ENCODE measurements at regions not wholly inside any gene's neighbourhood (a gene's known extent, or its start where the extent isn't known, plus 50 kb on each side); places are given as distances from the start of the nearest gene placed in this dataset.

DNA sequence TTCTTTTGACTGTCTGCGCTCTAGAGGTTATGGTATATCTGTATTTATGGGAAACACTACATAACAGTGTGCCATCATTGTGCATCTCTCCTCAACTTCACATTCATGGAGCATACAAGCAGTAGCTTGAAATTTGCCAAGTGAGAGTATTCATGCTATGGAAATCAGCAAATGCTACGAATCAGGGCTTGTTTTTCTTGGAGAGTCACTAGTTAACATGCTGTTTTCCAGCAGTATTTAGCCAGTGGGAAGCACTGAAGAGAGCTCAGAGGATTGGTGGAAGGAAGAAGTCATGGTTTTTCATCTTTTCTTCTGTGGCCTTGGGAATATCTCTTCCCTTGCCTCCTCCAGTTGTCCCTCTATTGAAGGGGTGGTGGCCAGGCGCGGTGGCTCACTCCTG is 303.0 kb downstream of the PSAT1 start:
- no peak for DNase-seq (ENCODE audit: low read depth in 2 of 2)

DNA sequence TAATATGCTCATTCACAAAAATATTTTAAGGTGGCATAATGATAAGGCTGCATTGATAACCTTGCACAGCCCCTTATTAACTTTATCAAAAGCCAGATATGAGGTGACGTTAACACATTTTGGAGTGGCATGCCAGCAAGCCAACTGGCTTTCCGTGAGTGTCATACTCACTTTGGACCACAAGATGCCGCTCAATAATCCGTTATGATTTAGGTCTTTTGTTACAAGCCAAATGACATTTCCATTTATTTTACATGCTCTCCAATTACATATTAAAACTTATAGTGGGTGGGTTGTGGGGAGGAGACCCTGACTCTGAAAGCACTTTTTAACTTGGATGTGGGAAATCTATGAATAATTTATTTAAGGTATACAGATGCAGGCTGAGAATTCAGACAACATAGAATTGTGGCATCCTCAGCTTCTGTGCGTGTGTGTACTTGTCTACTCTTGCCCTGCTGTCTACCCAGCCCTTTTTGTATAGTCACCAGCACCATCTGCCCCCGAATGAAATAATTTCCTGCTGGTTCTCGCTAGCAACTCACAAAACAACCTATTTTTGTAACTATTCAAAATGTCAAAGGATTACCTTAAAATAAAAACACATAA is 305.1 kb downstream of the PSAT1 start:
- no peak for DNase-seq (ENCODE audit: low read depth in 2 of 2)

DNA sequence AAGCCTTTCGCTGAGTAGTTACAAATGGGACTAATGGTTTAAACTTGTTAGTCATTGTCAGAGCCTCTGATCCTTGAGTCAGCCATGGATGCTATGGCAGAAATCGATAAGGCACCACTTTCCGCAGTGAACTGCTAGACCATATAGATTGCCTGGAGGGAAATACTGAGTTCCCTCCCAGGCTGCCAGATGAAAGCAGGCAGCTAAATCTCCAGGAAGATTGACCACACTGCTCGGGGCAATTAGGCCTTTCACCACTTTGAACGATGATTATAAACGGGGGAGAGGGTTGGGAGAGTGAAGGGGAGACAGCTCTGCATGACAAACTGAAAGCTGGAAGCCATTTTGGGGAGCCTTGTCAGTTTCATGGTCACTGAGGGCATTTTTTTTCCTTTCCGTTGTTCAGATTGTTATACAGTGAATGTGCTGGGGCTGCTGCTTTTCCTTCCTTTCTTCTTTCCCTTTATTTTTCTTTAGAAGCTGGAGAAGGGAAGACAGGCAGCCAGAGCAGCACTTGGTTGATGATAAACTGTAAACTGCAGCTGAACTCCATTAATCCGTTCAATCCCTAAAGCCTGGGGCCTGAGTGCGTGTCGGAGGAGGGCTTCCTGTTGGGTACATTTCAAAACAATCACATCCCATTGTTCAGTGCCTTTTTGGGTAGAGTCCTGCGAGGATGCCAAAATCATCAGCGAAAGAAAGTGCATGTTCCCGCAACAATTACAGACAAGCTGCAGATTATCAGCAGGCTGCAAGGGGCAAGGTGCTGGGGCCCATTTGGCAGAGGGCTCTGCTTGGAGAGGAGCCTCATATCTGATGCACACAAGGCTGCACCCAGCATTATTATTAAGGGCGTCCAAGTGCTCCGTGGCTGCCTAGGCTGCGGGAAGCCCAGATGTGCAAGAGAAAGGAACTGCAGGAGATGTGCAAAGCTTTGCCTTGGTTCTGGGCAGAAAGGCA is 308.4 kb downstream of the PSAT1 start:
- no peak for DNase-seq (ENCODE audit: low read depth in 2 of 2)

DNA sequence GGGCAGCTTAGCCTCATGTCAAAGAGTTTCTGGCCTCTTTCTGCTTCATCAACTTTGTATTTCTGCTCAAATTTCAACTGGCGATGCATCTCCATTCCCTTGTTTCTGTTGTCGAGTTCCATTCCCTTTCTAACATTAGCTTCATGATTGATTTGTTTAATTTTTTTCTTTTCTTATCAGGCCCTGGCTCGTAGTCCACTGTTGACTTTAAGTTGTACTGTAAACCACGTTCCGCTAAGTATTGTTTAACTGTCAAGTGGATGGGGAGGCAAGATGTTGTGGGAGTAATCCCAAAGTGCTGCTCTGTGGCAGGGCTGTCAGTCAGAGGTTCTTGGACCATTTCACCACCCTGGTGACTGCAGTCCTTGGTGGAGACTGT is 309.1 kb downstream of the PSAT1 start:
- no peak for DNase-seq (ENCODE audit: low read depth in 2 of 2)

GRCh38 chr9:78607853-78608252 is 310.9 kb downstream of the PSAT1 start:
- no peak for DNase-seq (ENCODE audit: low read depth in 2 of 2)

DNA sequence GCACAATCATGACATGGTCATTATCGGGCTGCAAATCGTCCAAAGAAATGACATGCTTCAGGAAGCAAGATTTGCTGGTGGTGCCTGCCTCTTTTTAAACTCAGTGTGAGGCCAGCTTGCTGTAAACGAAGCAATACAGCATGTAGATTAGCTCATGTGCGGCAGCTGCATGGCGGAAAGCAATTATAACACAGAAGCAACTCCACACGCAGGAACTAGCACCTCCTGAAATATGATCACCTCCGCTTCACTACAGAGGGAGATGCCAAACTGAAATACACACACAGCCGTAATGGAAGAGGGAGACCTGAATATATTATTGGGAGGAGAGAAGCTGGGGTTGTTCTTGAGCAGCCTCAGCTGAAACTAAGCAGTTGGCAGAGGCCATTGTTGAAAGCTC is 312.5 kb downstream of the PSAT1 start:
- DNase-seq (ENCODE audit: low read depth in 2 of 2) = no peak

GRCh38 chr9:78612091-78612490 is 315.2 kb downstream of the PSAT1 start:
- DNase-seq (ENCODE audit: low read depth in 2 of 2) = no peak

DNA sequence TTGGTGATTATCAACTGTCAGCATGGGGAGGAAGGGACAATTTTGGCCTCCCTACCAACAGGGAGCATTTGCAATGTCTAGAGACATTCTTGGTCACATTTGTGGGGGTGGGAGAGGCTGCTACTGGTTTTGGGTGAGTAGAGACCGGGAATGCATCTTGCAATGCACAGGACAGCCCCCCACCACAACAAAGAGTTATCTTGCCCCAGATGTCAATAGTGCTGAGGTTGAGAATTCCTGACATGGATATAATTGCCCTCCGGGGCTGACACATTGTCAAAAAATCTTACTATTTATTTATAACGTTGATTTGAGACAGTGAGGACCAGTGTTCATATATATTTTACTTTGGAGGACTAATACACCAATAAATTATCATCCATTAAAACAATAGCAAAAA is 316.1 kb downstream of the PSAT1 start:
- DNase-seq (ENCODE audit: low read depth in 2 of 2) = no peak

GRCh38 chr9:78614892-78615291 is 318.0 kb downstream of the PSAT1 start:
- DNase-seq (ENCODE audit: low read depth in 2 of 2) = no peak

DNA sequence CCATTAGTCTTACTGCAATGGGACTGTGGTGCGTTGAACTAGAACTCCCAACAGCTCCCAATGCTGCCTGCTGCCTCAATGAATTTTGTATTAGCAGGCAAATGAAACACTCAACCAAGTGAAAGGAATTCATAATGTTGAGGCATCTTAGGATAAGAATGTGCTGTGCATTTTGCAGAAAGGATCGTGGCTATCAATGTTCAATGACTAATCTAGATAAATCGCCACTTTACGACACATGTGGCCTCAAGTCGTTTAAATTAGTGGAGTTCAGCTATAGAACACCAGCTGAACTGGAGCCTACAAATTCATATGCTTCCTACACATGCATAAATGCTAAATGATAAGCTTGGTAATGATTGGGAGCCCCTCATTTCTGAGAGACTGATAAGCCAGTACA is 318.4 kb downstream of the PSAT1 start:
- no peak for DNase-seq (ENCODE audit: low read depth in 2 of 2)

GRCh38 chr9:78618735-78619134 is 321.8 kb downstream of the PSAT1 start:
- DNase-seq (ENCODE audit: low read depth in 2 of 2) = no peak

- DNase-seq (ENCODE audit: low read depth in 2 of 2) = no peak
Measured at GRCh38 chr9:78620303-78620702, 323.4 kb downstream of the PSAT1 start.

GRCh38 chr9:78620764-78621163 is 323.8 kb downstream of the PSAT1 start:
- DNase-seq (ENCODE audit: low read depth in 2 of 2) = no peak

GRCh38 chr9:78622126-78622525 is 325.2 kb downstream of the PSAT1 start:
- DNase-seq (ENCODE audit: low read depth in 2 of 2) = no peak

GRCh38 chr9:78626971-78627370 is 330.0 kb downstream of the PSAT1 start:
- no peak for DNase-seq (ENCODE audit: low read depth in 2 of 2)

DNA sequence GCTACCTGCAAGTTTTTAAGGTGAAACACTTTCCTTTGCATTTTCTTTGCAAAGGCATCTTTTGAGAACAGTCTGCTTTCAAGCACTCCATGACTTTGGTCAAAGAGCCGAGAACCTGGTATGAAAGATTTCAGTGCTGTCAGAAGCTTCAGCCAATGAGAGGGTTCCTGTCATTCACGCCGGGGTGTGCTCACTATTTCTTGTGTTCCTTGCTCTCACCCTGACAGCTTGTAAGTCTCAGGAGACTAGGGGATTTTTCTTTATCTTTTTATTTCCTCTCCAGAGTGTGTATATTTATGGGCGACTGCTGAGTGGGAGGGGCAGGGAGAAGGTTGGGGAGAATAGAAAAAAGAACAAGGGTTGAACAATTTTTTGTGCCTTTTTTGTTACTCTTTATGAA is 334.0 kb downstream of the PSAT1 start:
- DNase-seq (ENCODE audit: low read depth in 2 of 2) = no peak

DNA sequence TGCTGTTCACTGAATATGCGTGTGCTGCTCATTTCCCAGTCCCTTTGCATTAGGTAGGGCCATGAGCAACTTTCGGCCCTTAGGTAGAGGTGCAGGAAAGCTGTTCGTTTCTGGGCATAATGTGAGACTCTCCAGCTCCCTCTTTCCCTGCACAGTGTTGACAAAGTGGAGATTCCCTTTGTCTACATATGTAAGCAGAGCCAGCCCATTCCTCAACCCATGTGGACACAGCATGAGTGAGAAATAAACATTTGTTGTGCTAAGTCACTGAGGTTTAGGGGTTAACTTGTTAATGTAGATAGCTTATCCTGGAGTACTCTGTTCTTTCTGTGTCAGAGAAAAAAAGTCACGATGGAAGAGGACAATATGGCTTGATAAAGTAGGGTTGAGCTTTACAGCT is 343.8 kb downstream of the PSAT1 start:
- DNase-seq (ENCODE audit: low read depth in 2 of 2) = no peak

- no peak for DNase-seq (ENCODE audit: low read depth in 2 of 2)
Measured at GRCh38 chr9:78644359-78644758, 347.4 kb downstream of the PSAT1 start.

- no peak for DNase-seq (ENCODE audit: low read depth in 2 of 2)
Measured at GRCh38 chr9:78654324-78654723, 357.4 kb downstream of the PSAT1 start.

DNA sequence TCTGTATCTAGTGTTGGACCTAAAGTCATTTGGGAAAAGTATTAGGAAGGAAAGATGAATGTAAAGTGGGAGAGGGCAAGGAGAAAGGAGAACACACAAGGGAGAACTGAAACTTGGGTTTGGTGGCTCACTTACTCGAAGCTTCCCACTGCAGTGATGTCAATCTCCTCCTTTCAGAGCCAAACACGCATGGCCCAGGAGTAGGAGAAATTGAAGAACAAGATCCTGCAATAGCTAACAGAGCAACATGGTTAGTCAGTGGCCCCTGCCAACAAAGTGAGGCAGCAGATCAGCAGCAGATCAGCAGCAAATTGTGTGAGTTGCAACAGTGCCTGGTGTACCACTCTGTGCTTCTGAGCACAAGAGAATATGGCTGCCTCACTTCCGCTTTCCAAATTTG is 366.4 kb downstream of the PSAT1 start:
- DNase-seq (ENCODE audit: low read depth in 2 of 2) = no peak

DNA sequence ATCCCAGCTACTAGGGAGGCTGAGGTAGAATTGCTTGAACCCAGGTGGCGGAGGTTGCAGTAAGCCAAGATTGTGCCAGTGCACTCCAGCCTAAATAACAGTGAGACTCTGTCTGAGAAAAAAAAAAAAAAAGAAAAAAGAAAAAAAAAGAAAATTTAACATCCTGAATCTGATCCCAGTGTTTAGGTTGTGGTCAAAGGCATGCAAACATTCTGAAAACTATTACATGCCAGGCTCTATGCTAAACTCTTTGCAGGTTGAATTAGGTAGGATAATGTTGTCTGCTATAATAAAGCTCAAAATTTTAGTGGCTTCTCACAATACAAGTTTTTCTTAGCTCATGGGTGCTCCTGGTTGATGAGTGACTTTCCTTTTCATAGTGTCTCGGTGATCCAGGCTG is 367.4 kb downstream of the PSAT1 start:
- DNase-seq (ENCODE audit: low read depth in 2 of 2) = no peak

DNA sequence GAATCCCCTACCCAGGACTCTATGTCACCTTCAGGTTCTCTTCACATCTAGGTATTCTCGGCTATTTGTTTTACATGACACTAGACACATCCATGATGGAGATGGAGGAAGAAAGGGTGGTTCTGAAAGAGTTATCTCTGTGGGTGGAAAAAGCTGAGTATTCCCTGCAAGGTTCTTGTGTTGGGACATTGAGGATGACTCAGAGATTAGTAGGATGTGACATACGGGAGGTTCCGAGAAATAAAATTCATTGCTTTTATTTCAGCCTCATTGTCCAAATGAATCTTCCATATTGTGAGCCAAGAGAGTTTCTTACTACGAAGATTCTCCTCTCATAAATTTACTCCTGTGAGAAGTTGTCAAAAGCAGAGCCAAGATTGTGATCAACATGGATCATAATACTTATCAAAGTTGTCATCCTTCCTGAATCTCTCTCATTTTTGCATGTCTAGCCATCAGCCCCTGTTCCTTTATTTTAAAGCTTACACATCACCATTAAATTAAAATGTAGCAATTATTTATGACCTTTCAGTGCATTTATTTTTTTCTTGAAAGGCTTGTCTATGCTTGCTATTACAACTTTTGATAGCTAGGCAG is 370.0 kb downstream of the PSAT1 start:
- DNase-seq (ENCODE audit: low read depth in 2 of 2) = no peak
